IPS-20b (cell line): ENCODE measurements at regions not wholly inside any gene's neighbourhood (a gene's known extent, or its start where the extent isn't known, plus 50 kb on each side); places are given as distances from the start of the nearest gene placed in this dataset.
"Not testable (repeated sequence)": the region's sequence is repeated elsewhere in the genome, so short reads cannot be mapped to it uniquely, and the experiment has no call there.

Source experiments
- H3K27ac ChIP-seq: one replicate; pipeline ENCODE4 v1.5.1; 2013; ENCODE audit warnings: low read length
- H3K27me3 ChIP-seq: 2 replicates; pipeline ENCODE4 v1.6.1; 2013; ENCODE audit warnings: mild to moderate bottlenecking, low read length, inconsistent platforms; ENCODE audit not compliant: insufficient read depth
- H3K36me3 ChIP-seq: 2 replicates; pipeline ENCODE4 v1.6.1; 2013; ENCODE audit warnings: low read depth, mild to moderate bottlenecking, inconsistent platforms, low read length, moderate library complexity; ENCODE audit not compliant: insufficient read depth
- H3K4me1 ChIP-seq: 2 replicates; pipeline ENCODE4 v1.6.1; 2013; ENCODE audit warnings: mild to moderate bottlenecking, control low read depth, inconsistent platforms, low read length, moderate library complexity; ENCODE audit not compliant: insufficient read depth
- H3K4me3 ChIP-seq: 2 replicates; pipeline ENCODE4 v1.5.1; 2013; ENCODE audit warnings: mild to moderate bottlenecking, low read length, inconsistent platforms
- H3K9ac ChIP-seq: 2 replicates; pipeline ENCODE4 v1.6.1; 2013; ENCODE audit warnings: low read depth, mild to moderate bottlenecking, inconsistent platforms, low read length, moderate library complexity
- H3K9me3 ChIP-seq: 2 replicates; pipeline ENCODE4 v1.6.1; 2013; ENCODE audit warnings: mild to moderate bottlenecking, low read depth, low read length, inconsistent platforms; ENCODE audit not compliant: insufficient read depth

DNA sequence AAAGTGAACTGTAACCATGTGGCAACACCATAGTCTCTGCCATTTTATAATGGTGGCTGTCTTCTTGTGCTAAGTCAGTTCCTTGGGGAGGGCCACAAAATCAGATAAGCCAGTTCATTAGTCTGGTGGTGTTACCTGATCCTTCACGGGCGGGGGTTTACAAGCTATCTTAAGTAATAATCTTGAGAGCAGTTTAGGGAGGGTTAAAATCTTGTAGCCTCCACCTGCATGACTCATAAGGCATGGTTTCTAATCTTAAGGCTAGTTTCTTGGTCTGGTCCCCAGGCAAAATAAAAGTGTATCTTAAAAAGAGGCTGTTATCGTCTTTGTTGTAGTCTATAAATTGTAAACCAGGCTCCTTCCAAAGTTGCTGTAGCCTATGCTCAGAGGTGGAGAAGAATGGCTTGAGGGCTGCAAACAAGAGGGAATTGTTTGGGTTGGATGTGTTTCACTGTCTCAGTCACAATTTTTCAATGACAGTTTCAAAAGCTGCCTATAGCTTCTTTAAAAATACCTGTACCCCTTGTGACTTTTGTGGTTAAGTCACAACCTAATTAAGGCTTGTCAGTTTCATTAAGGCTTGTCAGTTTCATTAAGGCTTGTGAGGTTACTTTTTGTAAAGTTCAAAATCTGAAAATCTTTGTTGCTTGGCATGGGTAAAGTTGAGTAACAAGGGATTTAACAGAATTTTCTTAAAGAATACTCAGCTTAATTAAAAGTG, 135.7 kb downstream of the RPS4Y2 start:
- H3K27me3 ChIP-seq = no peaks in the 10 kb centered on the region
- no peaks in the 10 kb centered on the region for H3K4me1 ChIP-seq
- no peak overlapping the region for H3K4me3 ChIP-seq
- no peak overlapping the region for H3K9ac ChIP-seq
- no peaks in the 10 kb centered on the region for H3K36me3 ChIP-seq
- no peak overlapping the region for H3K27ac ChIP-seq
- no peaks in the 10 kb centered on the region for H3K9me3 ChIP-seq

- H3K4me3 ChIP-seq = peak overlapping the region; percentile 42; the same call in 1 of the 2 replicates
- H3K27ac ChIP-seq = not testable (repeated sequence)
Observed at GRCh38 chrY:20925350-20926091, 169.6 kb downstream of the RPS4Y2 start.

GRCh38 chrY:20929691-20930342, 173.9 kb downstream of the RPS4Y2 start:
- Histone ChIP-seq H3K9me3 (peaks cover 5% of the 10 kb centered on the region; the same call in 1 of the 2 replicates), H3K27ac (no peak overlapping the region), H3K27me3 (no peaks in the 10 kb centered on the region), H3K9ac (no peak overlapping the region), H3K4me3 (no peak overlapping the region), H3K4me1 (no peaks in the 10 kb centered on the region; the same call in 1 of the 2 replicates), H3K36me3 (no peaks in the 10 kb centered on the region)

More at GRCh38 chrY:20925350-20926091, 169.6 kb downstream of the RPS4Y2 start:
- H3K9me3 ChIP-seq, H3K4me1 ChIP-seq, H3K9ac ChIP-seq, H3K27me3 ChIP-seq, H3K36me3 ChIP-seq: not testable (repeated sequence)

- not testable (repeated sequence) for H3K27ac ChIP-seq, H3K36me3 ChIP-seq, H3K4me1 ChIP-seq, H3K4me3 ChIP-seq, H3K9me3 ChIP-seq, H3K9ac ChIP-seq, H3K27me3 ChIP-seq
Observed at GRCh38 chrY:20936709-20937251, 180.9 kb downstream of the RPS4Y2 start.

DNA sequence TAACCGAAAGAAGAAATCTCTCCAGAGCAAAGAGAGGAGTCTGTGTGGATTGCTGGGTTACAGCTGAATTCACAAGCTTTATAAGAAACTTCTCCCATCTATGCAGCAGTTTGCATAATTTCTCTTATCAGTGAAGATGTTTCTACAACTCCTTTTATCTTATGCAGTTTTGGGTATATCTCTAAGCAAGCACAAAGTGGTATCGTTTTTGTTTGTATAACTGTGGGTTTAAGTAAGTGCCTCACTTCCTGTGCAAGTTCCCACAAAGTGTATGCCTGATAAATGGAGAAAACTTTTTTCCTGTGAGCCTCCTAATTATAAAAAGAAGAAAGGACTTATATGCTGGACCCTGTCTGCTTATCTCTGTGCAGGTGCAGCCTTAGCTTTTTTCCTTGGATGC, 205.6 kb downstream of the RPS4Y2 start:
- Histone ChIP-seq H3K9me3 (no peaks in the 10 kb centered on the region), H3K9ac (no peak overlapping the region), H3K4me3 (no peak overlapping the region), H3K36me3 (no peaks in the 10 kb centered on the region), H3K27me3 (no peaks in the 10 kb centered on the region), H3K4me1 (no peaks in the 10 kb centered on the region), H3K27ac (no peak overlapping the region)

DNA sequence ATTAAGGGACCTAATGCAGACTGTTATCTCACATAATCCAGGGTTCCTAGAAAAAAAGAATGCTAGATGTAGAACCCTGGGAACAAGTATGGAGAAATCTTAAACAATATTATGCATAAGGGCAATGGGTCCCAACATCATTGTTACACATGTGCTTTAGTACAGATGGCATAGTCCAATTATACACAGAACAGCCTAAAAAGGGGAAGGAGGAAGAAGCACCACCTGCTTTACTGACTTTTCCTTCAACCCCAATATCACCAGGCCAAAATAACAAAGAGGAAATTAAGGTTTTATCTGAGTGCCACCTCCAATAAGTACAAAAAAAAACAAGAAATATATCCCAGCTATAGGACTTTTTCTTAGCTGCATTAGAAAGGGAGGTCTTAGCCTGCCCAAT, 211.9 kb downstream of the RPS4Y2 start:
- Histone ChIP-seq H3K4me1 (no peaks in the 10 kb centered on the region), H3K9ac (no peak overlapping the region), H3K4me3 (no peak overlapping the region), H3K36me3 (no peaks in the 10 kb centered on the region), H3K27me3 (no peaks in the 10 kb centered on the region), H3K9me3 (no peaks in the 10 kb centered on the region), H3K27ac (no peak overlapping the region)

DNA sequence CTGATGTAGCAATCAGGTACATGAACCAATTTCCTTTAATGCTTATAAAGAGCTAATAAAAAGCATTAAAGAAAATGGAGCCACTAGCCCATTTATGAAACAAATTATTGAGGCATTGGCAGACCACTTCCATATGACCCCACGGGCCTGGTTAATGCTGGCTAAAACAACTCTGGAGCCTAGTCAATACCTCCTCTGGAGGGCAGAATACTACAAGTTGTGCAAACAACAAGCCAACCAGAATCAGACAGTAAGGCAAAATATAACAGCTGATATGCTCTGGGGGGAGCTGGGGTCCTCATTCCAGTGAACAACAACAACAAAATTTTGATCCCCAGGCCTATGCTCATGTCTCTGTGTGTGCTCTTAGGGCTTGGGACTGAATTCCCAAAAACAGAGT, 212.3 kb downstream of the RPS4Y2 start:
- no peak overlapping the region for H3K9ac ChIP-seq
- H3K9me3 ChIP-seq = no peaks in the 10 kb centered on the region
- H3K4me3 ChIP-seq = no peak overlapping the region
- H3K4me1 ChIP-seq = no peaks in the 10 kb centered on the region
- H3K27ac ChIP-seq = no peak overlapping the region
- no peaks in the 10 kb centered on the region for H3K36me3 ChIP-seq
- H3K27me3 ChIP-seq = no peaks in the 10 kb centered on the region

GRCh38 chrY:20971371-20971770, 215.5 kb downstream of the RPS4Y2 start:
- no peaks in the 10 kb centered on the region for H3K36me3 ChIP-seq
- H3K9ac ChIP-seq = no peak overlapping the region
- H3K4me3 ChIP-seq = no peak overlapping the region
- H3K9me3 ChIP-seq = no peaks in the 10 kb centered on the region
- no peaks in the 10 kb centered on the region for H3K27me3 ChIP-seq
- no peak overlapping the region for H3K27ac ChIP-seq
- H3K4me1 ChIP-seq = no peaks in the 10 kb centered on the region

- Histone ChIP-seq H3K9ac (no peak overlapping the region), H3K9me3 (no peaks in the 10 kb centered on the region), H3K4me1 (no peaks in the 10 kb centered on the region), H3K4me3 (no peak overlapping the region), H3K27ac (no peak overlapping the region), H3K27me3 (no peaks in the 10 kb centered on the region), H3K36me3 (no peaks in the 10 kb centered on the region)
Observed at GRCh38 chrY:20986037-20986436, 230.1 kb downstream of the RPS4Y2 start.

GRCh38 chrY:20990123-20990522, 234.2 kb downstream of the RPS4Y2 start:
- H3K27ac ChIP-seq = no peak overlapping the region

DNA sequence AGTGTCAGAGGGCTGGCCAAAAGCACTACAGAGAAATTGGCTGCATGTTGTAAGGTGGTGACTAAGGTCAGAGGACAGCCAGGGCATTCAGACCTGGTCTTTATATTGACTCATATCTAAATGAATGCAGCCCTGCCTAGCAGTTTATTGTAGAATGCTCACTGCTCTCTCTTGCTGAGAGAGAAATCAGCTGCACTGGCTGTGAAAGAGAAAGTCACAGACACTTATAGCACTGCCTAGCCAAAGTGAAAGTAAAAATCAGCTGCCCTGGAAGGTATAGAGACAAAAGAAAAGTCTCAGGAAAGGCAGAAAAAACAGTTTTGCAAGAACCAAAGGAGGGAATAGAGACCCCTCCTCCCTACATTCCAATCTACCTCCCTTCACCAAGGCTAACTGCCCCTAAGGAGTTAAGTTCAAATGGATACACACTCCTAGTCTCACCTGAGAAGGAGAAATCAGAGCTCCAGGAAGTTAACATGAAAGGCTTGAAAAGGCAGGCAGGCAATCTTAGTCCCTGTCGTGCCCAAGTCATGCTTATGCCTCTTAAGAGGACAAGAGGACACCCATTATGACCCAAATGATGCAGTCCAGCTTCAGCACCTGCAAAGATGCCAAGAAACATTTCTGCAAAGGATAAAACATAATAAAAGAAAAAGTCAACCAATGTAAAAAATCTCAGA, 235.1 kb downstream of the RPS4Y2 start:
- H3K4me3 ChIP-seq = no peak overlapping the region; the same call in 1 of the 2 replicates
- H3K9ac ChIP-seq = no peak overlapping the region
- no peaks in the 10 kb centered on the region for H3K36me3 ChIP-seq
- no peaks in the 10 kb centered on the region for H3K27me3 ChIP-seq
- H3K27ac ChIP-seq = no peak overlapping the region
- no peaks in the 10 kb centered on the region for H3K4me1 ChIP-seq
- no peaks in the 10 kb centered on the region for H3K9me3 ChIP-seq

More at GRCh38 chrY:20990123-20990522, 234.2 kb downstream of the RPS4Y2 start:
- no peaks in the 10 kb centered on the region for H3K9me3 ChIP-seq
- no peaks in the 10 kb centered on the region for H3K36me3 ChIP-seq
- H3K9ac ChIP-seq = no peak overlapping the region
- no peaks in the 10 kb centered on the region for H3K4me1 ChIP-seq
- no peak overlapping the region for H3K4me3 ChIP-seq
- H3K27me3 ChIP-seq = no peaks in the 10 kb centered on the region
